ENCODE measurements at regions not wholly inside any gene's neighbourhood (a gene's known extent, or its start where the extent isn't known, plus 50 kb on each side); places are given as distances from the start of the nearest gene placed in this dataset.

DNA sequence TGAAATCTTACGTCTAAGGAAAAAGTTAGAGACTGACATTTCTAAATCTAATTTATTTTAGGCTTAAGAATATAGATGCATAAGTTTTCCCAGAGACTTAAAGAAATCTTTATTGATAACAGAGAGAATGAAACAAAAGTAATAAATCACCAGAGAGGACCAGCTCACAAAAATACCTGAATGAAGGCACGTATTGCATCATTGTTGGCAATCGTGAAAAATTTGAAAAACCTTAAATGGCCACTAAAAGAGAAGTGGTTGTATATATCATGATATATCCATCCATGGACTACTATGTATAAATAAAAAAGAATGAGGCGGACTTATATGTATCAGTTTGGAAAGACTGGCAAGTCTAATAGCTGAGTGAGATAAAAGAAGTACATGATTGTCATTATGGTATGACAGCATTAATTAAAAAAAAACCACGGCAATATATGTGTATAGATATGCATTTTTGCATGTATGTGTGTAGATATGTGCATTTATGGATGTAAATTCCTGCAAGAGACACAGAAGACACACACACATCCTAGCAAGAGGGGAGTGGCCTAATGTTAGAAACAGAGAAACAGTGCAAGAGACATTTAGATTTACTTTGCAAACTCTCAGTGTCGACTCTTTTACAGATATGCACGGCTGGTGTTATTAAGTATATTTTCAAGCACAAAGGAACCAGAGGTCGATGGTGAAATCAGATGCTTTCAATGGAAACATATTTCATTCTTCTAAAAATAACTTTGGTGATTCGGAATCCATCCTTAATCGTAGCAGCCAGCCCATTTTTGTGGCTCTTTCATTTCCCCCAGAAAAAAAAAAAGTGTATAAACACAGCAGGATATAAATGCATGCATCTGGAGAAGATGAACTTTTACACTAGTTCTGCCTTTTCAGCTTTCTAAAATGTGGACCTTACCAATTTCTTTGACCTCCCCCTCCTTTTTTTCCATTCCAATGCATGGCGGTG lies 156.1 kb upstream of the SALL4 start:
- TF ChIP-seq, protein P1, sequence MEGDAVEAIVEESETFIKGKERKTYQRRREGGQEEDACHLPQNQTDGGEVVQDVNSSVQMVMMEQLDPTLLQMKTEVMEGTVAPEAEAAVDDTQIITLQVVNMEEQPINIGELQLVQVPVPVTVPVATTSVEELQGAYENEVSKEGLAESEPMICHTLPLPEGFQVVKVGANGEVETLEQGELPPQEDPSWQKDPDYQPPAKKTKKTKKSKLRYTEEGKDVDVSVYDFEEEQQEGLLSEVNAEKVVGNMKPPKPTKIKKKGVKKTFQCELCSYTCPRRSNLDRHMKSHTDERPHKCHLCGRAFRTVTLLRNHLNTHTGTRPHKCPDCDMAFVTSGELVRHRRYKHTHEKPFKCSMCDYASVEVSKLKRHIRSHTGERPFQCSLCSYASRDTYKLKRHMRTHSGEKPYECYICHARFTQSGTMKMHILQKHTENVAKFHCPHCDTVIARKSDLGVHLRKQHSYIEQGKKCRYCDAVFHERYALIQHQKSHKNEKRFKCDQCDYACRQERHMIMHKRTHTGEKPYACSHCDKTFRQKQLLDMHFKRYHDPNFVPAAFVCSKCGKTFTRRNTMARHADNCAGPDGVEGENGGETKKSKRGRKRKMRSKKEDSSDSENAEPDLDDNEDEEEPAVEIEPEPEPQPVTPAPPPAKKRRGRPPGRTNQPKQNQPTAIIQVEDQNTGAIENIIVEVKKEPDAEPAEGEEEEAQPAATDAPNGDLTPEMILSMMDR (IDR thresholded peaks at IDR 0.05), result no peak
- no peak for TF ChIP-seq POLR2AphosphoS5 (IDR thresholded peaks at IDR 0.05; ENCODE audit: low read depth, low read length)
- TF ChIP-seq, protein P2, sequence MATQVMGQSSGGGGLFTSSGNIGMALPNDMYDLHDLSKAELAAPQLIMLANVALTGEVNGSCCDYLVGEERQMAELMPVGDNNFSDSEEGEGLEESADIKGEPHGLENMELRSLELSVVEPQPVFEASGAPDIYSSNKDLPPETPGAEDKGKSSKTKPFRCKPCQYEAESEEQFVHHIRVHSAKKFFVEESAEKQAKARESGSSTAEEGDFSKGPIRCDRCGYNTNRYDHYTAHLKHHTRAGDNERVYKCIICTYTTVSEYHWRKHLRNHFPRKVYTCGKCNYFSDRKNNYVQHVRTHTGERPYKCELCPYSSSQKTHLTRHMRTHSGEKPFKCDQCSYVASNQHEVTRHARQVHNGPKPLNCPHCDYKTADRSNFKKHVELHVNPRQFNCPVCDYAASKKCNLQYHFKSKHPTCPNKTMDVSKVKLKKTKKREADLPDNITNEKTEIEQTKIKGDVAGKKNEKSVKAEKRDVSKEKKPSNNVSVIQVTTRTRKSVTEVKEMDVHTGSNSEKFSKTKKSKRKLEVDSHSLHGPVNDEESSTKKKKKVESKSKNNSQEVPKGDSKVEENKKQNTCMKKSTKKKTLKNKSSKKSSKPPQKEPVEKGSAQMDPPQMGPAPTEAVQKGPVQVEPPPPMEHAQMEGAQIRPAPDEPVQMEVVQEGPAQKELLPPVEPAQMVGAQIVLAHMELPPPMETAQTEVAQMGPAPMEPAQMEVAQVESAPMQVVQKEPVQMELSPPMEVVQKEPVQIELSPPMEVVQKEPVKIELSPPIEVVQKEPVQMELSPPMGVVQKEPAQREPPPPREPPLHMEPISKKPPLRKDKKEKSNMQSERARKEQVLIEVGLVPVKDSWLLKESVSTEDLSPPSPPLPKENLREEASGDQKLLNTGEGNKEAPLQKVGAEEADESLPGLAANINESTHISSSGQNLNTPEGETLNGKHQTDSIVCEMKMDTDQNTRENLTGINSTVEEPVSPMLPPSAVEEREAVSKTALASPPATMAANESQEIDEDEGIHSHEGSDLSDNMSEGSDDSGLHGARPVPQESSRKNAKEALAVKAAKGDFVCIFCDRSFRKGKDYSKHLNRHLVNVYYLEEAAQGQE (IDR thresholded peaks at IDR 0.05; ENCODE audit: insufficient read depth in 1 of 2, low read depth in 2 of 2, low read length in 1 of 2), result no peak
- TF ChIP-seq SIN3A (IDR thresholded peaks at IDR 0.05; ENCODE audit: borderline replicate concordance, insufficient read depth, low read depth, low read length), result no peak
- TF ChIP-seq TCF7L2 (IDR thresholded peaks at IDR 0.05; ENCODE audit: low read depth, low read length), result no peak
